HCEC 1CT (cell line): ENCODE measurements at regions not wholly inside any gene's neighbourhood (a gene's known extent, or its start where the extent isn't known, plus 50 kb on each side); places are given as distances from the start of the nearest gene placed in this dataset.
"Not testable (repeated sequence)": the region's sequence is repeated elsewhere in the genome, so short reads cannot be mapped to it uniquely, and the experiment has no call there.

Experiments used
- DNase-seq: peaks from one replicate; pipeline ENCODE4 v3.0.0-alpha.2; 2017

DNA sequence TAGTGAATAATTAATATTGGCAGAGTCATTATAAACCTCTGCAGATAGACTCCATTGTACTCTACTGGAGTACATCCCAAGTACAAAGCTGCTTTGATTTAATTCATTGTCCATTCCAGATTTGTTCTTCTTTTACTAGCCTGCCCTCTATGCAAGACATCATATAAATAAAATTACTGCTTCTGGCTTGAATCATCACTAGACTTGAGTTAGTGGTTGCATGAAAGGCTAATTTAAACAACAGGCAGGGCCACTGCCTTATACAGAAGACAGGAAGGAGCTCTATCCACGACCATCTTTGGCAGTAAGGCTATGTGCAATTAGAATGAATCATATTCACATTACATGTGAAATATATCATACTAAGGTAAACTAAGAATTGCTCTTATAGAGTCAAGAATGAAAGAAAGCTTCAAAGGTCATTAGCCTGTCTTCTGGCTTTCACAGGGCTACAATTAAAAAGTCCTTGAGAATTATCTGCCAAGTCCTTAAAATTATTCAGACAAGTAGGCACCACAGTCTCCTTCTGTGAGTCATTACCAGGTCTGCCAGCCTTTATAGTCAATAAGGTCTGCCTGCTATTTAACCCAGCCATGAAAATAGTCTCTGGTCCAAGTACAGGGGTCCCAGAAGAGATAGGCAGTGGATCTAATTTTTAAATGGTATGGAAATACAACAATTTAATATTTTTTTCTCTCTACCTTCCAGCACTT, 631.8 kb downstream of the TMTC2 start:
- DNase-seq = no peak

- no peak for DNase-seq
Observed at GRCh38 chr12:83317595-83317994, 630.9 kb downstream of the TMTC2 start.

GRCh38 chr12:83313827-83314226, 627.1 kb downstream of the TMTC2 start:
- DNase-seq = no peak

DNA sequence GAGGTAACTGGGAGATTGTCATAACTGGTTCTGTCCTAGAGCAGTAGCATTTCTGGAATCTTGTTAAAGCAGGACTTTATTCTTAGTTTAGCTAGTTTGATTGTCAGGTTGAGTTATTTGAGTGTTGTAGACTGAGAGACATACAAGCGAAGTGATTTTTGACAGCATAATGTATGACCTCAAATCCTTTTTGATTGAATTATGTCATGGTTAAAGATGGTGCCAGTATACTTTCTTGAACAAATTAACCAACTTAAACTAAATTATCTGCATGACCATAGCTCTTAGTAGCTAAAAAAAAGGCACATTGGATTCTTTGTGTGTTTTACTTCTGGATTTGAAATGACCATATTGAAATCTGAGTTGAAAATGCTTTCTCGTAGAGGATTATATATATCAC, 626.6 kb downstream of the TMTC2 start:
- no peak for DNase-seq

DNA sequence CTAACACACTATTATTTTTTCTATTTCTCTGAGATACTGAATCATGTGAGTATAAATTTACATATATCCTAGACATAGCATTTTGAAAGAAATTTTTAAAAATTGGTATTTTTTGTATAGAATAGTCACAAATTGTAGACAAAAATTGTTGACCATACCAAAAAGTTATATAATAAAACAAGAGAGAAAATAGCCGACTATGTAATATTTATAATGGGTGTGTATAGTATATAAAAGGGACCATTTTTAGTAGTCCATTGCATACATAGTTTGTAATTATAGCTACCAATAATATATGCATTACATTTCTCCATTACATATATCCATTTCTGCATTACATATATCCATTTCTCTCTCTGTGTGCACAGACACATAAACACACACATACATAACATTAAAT, 590.2 kb downstream of the TMTC2 start:
- DNase-seq = no peak

GRCh38 chr12:83271201-83271600, 584.5 kb downstream of the TMTC2 start:
- DNase-seq = no peak

DNA sequence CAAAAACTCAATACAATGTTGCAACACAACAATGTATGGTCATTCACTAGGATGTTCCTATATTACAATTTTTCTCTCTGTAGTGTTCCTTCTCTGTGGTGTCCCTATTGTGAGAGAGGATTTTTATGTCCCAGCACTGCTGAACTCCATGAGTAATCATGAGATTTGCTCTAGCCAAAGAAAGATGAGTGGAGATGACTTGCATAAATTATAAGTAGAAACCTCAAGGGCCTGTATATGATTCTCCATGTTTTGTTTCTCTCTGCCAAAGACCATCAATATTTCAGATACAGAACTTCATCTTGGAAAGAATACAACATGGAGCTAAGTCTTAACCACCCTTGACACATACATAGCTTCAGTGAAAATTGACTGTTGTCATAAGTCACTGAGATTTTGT, 579.1 kb downstream of the TMTC2 start:
- DNase-seq = no peak

GRCh38 chr12:83261998-83262397, 575.3 kb downstream of the TMTC2 start:
- no peak for DNase-seq

DNA sequence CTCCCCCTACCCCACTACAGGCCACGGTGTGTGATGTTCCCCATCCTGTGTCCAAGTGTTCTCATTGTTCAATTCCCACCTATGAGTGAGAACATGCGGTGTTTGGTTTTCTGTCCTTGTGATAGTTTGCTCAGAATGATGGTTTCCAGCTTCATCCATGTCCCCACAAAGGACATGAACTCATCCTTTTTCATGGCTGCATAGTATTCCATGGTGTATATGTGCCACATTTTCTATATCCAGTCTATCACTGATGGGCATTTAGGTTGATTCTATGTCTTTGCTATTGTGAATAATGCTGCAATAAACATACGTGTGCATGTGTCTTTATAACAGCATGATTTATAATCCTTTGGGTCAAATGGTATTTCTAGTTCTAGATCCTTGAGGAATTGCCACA, 573.4 kb downstream of the TMTC2 start:
- not testable (repeated sequence) for DNase-seq

DNA sequence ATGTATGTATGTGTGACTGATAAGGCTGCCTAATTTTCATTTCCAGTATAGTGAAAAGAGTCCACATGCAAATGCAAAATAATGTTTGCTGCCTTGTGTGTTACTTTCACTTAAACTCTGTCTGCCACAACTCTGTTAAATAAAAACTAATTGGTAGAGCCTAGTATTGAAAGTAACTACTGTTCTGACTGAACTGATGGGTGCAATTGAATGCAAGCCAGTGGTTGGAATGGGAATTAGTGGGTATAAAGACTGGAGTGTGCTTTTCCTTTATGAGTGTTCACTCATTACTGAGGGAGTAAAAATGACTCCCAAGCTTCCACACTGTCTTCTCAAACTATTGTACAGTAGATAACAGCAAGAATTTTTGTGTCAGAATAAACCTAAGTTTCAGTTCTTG, 571.0 kb downstream of the TMTC2 start:
- no peak for DNase-seq

- no peak for DNase-seq
Observed at GRCh38 chr12:83256562-83256961, 569.9 kb downstream of the TMTC2 start.

DNA sequence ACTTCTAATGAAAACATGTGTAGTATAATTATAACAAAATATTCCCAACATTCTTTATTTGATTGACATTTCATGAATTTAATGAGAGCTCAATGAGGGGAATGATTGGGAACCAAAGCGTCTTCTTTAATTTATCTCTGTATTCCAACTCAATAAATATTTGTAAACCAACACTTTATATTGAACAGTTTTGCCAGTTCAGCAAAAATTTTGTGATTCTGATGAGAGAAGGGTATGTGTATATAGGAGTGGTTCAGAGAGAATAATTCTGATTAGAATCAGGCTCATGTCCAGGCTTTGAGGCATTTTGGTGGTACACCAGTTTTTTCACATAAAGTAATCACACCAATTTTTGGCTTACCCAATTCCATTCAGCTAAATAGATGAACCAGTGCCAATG, 564.2 kb downstream of the TMTC2 start:
- no peak for DNase-seq

DNA sequence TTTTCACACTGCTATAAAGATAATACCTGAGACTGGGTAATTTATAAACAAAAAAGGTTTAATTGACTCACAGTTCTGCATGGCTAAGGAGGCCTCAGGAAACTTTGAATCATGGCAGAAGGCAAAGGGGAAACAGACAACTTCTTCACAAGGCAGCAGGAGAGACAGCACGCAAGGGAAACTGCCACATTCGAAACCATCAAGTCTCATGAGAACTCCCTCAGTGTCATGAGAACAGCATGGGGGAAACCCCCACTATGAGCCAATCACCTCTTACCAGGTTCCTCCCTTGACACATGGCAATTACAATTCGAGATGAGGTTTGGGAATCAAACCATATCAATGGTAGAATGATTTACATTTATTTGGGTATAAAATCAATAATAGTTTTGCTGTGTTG, 558.5 kb downstream of the TMTC2 start:
- DNase-seq = no peak

DNA sequence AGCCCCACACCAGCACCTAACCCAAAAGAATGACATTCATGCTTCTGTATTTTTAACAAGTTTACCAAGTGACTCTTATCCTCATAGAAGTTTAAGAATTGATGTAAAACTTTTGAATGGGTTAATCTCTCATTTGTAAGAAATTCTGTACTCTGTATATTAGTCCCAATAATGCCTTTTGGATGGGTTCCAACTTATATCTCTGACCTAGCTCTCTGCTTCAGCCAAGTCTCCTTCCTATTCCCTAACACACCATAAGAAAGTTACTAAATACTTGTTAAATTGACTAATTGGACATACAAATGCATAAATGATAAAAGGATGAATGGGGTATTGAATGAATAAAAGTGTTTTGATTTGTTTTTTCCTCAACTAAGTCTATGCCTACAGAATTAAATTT, 557.3 kb downstream of the TMTC2 start:
- DNase-seq = no peak

GRCh38 chr12:83233987-83234386, 547.3 kb downstream of the TMTC2 start:
- not testable (repeated sequence) for DNase-seq

DNA sequence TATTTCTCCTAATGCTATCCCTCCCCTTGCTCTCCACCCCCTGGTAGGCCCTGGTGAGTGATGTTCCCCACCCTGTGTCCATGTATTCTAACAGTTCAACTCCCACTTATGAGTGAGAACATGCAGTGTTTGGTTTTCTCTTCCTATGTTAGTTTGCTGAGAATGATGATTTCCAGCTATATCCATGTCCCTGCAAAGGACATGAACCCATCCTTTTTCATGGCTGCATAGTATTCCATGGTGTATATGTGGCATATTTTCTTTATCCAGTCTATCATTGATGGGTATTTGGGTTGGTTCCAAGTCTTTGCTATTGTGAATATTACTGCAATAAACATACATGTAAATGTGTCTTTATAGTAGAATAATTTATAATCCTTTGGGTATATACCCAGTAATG, 540.3 kb downstream of the TMTC2 start:
- not testable (repeated sequence) for DNase-seq

DNA sequence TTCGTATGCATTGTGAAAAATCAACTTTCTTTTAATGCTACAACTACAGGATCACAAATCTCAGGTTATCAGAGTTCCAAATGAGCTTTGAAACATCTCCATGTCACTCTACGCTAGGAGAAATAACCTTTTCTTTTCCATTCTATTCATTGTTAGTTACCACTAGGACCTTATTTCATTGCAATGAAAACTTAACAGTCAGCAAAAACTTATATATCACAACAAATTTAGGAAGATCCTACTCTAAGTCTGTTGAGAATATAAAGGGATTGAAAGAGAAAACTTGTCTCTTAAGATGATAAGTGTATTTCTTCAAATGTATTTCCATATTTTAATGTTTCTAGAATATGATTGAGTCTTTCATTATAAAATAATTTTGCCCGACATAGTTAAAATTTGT, 539.1 kb downstream of the TMTC2 start:
- DNase-seq = no peak

GRCh38 chr12:83224012-83224411, 537.3 kb downstream of the TMTC2 start:
- DNase-seq = no peak

GRCh38 chr12:83220774-83221173, 534.1 kb downstream of the TMTC2 start:
- DNase-seq = no peak

- no peak for DNase-seq
Observed at GRCh38 chr12:83216230-83216629, 529.5 kb downstream of the TMTC2 start.

DNA sequence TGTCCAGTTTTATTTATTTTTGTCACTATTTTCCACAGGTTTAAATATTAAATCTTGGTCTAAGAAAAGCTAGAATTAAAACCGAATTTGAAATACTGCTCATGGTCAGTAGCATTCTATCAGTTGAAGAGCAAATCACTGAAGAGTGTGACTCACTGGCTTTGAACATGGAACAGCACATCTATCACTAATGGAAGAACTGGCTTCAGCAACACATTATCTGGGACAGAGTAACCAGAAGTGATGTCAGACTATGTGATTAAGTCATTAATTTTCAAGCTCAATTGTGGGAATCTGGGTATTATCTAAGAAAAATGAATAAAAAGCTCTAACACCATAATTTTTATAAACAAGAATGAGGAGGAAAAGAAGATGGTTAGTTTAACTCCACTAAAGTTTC, 527.5 kb downstream of the TMTC2 start:
- no peak for DNase-seq

- no peak for DNase-seq
Observed at GRCh38 chr12:83210933-83211332, 524.2 kb downstream of the TMTC2 start.

- no peak for DNase-seq
Observed at GRCh38 chr12:83199069-83199468, 512.4 kb downstream of the TMTC2 start.

GRCh38 chr12:83198291-83199015, 511.7 kb downstream of the TMTC2 start:
- DNase-seq = no peak

DNA sequence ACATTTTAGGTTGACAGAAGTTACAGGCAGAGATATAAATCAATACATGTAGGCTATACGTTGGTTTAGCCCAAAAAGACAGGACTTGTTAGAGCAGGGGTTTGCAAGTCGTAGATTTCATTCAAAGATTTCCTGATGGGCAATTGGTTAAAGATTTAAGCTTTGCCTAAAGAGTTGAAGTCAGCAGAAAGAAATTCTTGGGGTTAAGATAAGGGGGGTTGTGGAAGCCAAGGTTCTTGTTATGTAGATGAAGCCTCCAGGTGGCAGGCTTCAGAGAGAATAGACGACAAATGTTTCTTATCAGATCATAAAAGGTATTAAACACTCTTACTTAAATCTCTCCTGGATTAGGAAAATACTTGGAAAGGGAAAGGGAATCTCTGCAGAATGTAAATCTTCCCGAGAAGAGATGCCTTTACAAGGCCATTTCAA, 510.8 kb downstream of the TMTC2 start:
- no peak for DNase-seq
